Type B pancreatic cell (in vitro differentiated cells): ENCODE measurements at regions not wholly inside any gene's neighbourhood (a gene's known extent, or its start where the extent isn't known, plus 50 kb on each side); places are given as distances from the start of the nearest gene placed in this dataset.

ENCODE experiments used
- DNase-seq: peaks from one replicate; pipeline ENCODE4 v3.0.0; 2021; ENCODE audit warnings: mixed read lengths; ENCODE audit not compliant: unreplicated experiment; ENCODE audit errors: extremely low spot score
- H3K27ac Mint-ChIP-seq: 2 replicates; pipeline ENCODE4 v1.8.0; 2021; ENCODE audit warnings: mild to moderate bottlenecking, mixed read lengths
- H3K27me3 Mint-ChIP-seq: 2 replicates; pipeline ENCODE4 v1.8.0; 2021; ENCODE audit warnings: mixed read lengths
- H3K36me3 Mint-ChIP-seq: 2 replicates; pipeline ENCODE4 v1.8.0; 2021; ENCODE audit warnings: mixed read lengths
- H3K4me1 Mint-ChIP-seq: one replicate; pipeline ENCODE4 v1.8.0; 2021; ENCODE audit warnings: mixed read lengths; ENCODE audit not compliant: unreplicated experiment
- H3K4me3 Mint-ChIP-seq: 2 replicates; pipeline ENCODE4 v1.8.0; 2021; ENCODE audit warnings: mild to moderate bottlenecking, mixed read lengths
- H3K9me3 Mint-ChIP-seq: 2 replicates; pipeline ENCODE4 v1.8.0; 2021; ENCODE audit warnings: mixed read lengths
- TF ChIP-seq, protein P1 (sequence below): fragments of 200-600 bp; sonication (generic); conservative IDR thresholded peaks from 2 replicates; pipeline ENCODE4 v1.5.0; 2021; ENCODE audit warnings: antibody characterized with exemption, mild to moderate bottlenecking

DNA sequence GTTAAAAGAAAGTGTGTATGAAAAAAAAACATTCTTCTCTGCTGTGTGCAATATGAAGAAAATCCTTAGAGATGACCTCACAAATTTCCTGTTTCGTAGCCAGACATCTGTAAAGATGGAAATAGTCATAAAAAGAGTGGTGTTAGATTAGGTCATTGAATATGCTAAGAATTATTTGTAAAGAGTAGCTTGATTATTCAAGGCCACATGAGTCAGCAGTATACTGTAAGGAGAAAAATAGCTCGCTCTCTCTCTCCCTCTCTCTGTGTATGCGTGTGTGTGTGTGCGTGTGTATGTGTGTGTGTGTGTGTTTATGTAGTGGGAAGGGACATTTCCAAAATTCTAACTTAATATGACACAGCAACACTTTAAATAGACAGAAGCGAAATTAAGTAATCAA is 78.8 kb downstream of the PTCHD4 start:
- Mint-ChIP-seq H3K27ac (no peak overlapping the region), H3K4me1 (no peaks in the 10 kb centered on the region), H3K36me3 (no peaks in the 10 kb centered on the region), H3K9me3 (no peaks in the 10 kb centered on the region), H3K4me3 (no peak overlapping the region), H3K27me3 (no peaks in the 10 kb centered on the region)
- no peak for DNase-seq
- TF ChIP-seq, protein P1, sequence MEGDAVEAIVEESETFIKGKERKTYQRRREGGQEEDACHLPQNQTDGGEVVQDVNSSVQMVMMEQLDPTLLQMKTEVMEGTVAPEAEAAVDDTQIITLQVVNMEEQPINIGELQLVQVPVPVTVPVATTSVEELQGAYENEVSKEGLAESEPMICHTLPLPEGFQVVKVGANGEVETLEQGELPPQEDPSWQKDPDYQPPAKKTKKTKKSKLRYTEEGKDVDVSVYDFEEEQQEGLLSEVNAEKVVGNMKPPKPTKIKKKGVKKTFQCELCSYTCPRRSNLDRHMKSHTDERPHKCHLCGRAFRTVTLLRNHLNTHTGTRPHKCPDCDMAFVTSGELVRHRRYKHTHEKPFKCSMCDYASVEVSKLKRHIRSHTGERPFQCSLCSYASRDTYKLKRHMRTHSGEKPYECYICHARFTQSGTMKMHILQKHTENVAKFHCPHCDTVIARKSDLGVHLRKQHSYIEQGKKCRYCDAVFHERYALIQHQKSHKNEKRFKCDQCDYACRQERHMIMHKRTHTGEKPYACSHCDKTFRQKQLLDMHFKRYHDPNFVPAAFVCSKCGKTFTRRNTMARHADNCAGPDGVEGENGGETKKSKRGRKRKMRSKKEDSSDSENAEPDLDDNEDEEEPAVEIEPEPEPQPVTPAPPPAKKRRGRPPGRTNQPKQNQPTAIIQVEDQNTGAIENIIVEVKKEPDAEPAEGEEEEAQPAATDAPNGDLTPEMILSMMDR: no peak

DNA sequence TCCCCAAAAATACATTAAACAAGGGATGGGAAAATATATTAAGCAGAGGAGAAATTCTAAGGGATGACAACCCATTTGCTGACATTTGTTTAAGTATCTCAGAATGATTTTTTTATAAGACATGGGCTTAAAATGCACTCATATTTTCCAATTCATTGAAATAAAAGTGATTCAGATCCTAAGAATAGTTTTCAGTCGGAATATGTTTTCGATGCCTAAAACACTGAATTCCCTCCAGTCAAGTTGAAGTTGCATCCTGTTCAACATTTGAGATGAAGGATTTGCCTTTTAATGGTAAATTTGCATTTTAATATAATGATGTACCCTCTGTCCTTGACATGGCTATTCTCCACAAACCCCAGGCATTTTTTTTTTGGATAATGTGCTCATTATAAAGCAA is 79.3 kb downstream of the PTCHD4 start:
- TF ChIP-seq, protein P1: no peak
- H3K36me3 Mint-ChIP-seq: no peaks in the 10 kb centered on the region
- H3K9me3 Mint-ChIP-seq: no peaks in the 10 kb centered on the region
- no peak overlapping the region for H3K27ac Mint-ChIP-seq
- DNase-seq: no peak
- no peak overlapping the region for H3K4me3 Mint-ChIP-seq
- H3K4me1 Mint-ChIP-seq: no peaks in the 10 kb centered on the region
- no peaks in the 10 kb centered on the region for H3K27me3 Mint-ChIP-seq

DNA sequence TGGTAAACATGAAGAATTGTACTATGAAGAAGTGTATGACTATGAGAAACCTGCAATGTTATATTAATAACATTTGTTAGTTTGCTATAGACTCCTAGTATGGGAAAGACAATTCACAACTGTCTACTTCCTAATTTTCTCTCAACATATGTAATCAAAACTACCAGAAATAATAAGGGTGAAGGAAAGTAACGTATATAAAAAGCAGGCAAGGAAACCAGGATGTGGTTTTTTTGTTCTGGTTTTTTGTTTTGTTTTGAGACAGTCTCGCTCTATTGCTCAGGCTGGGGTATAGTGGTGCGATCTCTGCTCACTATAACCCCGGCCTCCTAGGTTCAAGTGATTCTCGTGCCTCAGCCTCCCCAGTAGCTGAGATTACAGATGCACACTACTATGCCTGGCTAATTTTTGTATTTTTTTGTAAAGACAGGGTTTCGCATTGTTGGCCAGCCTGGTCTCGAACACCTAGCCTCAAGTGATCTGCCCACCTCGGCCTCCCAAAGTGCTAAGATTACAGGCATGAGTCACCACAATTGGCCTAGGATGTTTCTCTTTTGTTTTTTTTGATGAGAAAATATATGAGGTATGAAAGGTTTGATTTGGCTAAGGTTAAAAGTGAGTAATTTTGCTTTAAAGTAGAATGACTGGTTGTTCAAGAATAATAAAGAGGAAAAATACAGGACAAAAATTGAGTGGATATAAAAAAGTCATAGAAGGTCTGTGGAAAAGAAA is 83.1 kb downstream of the PTCHD4 start:
- no peaks in the 10 kb centered on the region for H3K27me3 Mint-ChIP-seq
- no peak overlapping the region for H3K4me3 Mint-ChIP-seq
- H3K36me3 Mint-ChIP-seq: no peaks in the 10 kb centered on the region
- TF ChIP-seq, protein P1: no peak
- no peak overlapping the region for H3K27ac Mint-ChIP-seq
- H3K9me3 Mint-ChIP-seq: no peaks in the 10 kb centered on the region
- no peak for DNase-seq
- H3K4me1 Mint-ChIP-seq: no peaks in the 10 kb centered on the region

DNA sequence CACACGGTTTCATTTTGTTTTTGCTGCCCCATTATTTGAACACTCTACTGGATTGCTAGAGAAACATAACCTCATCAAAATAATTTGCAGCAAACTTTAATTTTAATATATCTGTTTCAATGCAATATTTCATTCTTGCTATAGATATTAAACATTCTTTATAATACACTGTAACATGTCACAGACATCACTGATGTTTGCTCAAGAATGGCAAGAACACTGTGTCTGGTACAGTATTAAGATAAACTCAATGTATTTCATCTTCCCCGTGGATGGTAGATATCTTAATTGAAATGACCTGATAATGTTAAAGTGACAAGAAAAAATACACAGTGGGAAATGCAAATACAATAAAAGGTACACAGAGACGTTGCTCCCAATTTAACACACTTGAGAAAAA is 86.0 kb downstream of the PTCHD4 start:
- H3K36me3 Mint-ChIP-seq: no peaks in the 10 kb centered on the region
- no peaks in the 10 kb centered on the region for H3K27me3 Mint-ChIP-seq
- H3K4me1 Mint-ChIP-seq: no peaks in the 10 kb centered on the region
- TF ChIP-seq, protein P1: no peak
- no peak for DNase-seq
- no peaks in the 10 kb centered on the region for H3K9me3 Mint-ChIP-seq
- H3K27ac Mint-ChIP-seq: no peak overlapping the region
- H3K4me3 Mint-ChIP-seq: no peak overlapping the region

DNA sequence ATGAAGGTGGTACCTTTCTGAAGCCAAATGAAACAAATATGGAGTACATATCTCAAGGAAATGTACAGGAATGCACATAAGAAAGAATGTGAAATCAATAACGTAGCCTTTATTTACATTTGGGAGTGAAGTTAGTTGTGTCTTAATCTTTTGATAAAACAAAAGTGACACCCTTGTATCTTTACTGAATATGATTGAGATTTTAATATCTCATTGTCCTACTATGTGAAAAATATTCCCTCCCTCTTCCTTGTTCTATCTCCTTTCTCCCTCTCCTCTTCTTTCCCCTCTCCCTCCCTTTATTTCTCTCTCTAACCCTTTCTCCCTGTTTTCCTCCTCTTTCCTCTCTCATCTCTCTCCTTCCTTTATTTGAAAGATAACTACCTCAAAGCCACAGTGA is 89.1 kb downstream of the PTCHD4 start:
- TF ChIP-seq, protein P1: no peak
- Mint-ChIP-seq H3K27me3 (no peaks in the 10 kb centered on the region), H3K4me1 (no peaks in the 10 kb centered on the region), H3K4me3 (no peak overlapping the region), H3K27ac (no peak overlapping the region), H3K9me3 (no peaks in the 10 kb centered on the region), H3K36me3 (no peaks in the 10 kb centered on the region)
- no peak for DNase-seq
